HL-60 (cell line): ENCODE measurements at regions not wholly inside any gene's neighbourhood (a gene's known extent, or its start where the extent isn't known, plus 50 kb on each side); places are given as distances from the start of the nearest gene placed in this dataset.

ENCODE experiments used
- DNase-seq, 2 experiments: peaks; one replicate each; pipeline ENCODE4 v3.0.0-alpha.2; 2010 to 2020; ENCODE audit warnings: low read depth in 1 of 2, low spot score in 1 of 2
- H3K27ac ChIP-seq: fragments of 250-450 bp; sonication (Bioruptor Pico); replicated peaks from 2 replicates; pipeline ENCODE4 v1.5.1; 2020; ENCODE audit warnings: mild to moderate bottlenecking, moderate library complexity
- H3K27me3 ChIP-seq: fragments of 250-450 bp; sonication (Bioruptor Pico); 2 replicates; pipeline ENCODE4 v1.5.1; 2021; ENCODE audit warnings: mild to moderate bottlenecking, moderate library complexity; ENCODE audit not compliant: insufficient read depth, poor library complexity, severe bottlenecking
- H3K4me3 ChIP-seq: replicated peaks from 2 replicates; pipeline ENCODE4 v1.5.1; 2011; ENCODE audit warnings: mild to moderate bottlenecking, control low read depth, low read length; ENCODE audit not compliant: insufficient read depth
- GABPA ChIP-seq: IDR thresholded peaks from 2 replicates; pipeline ENCODE4 v1.6.1; 2012; ENCODE audit warnings: low read depth
- POLR2AphosphoS5 ChIP-seq: IDR thresholded peaks from 2 replicates; pipeline ENCODE4 v1.6.1; 2012; ENCODE audit warnings: low read depth
- SPI1 ChIP-seq: IDR thresholded peaks from 2 replicates; pipeline ENCODE4 v1.6.1; 2012; ENCODE audit warnings: low read depth, mild to moderate bottlenecking, borderline replicate concordance
- TF ChIP-seq, protein P1 (sequence below): IDR thresholded peaks from one replicate; pipeline ENCODE4 v1.5.1; 2011; ENCODE audit warnings: low read length, control low read depth, inconsistent platforms; ENCODE audit not compliant: insufficient read depth
- TF ChIP-seq, protein P2 (sequence below): IDR thresholded peaks from 2 replicates; pipeline ENCODE4 v1.6.1; 2012; ENCODE audit warnings: low read depth; ENCODE audit not compliant: insufficient replicate concordance

DNA sequence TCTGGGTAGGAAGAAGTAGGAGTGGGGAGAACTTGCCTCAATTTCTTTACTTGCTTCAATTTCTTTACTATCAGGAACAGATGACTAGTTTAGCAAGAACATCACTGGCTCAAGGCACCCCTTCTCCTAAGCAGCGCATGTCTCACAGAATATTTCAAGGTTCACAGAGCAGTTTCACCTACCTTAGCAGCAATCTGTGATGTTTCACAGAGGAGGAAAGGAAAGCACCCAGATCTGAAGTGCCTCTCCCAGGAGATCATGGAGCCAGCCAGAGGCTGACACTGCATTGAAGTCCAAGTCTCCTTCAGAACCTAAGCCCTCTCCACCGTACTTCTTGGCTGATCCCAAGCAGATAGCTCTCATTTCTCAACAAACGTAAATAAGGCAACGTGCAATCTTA is 118.7 kb upstream of the PCED1B start:
- no peak overlapping the region for H3K27ac ChIP-seq
- H3K27me3 ChIP-seq = no peaks in the 10 kb centered on the region
- no peak for DNase-seq
- H3K4me3 ChIP-seq = no peak overlapping the region
- no peak for TF ChIP-seq SPI1
- TF ChIP-seq POLR2AphosphoS5 = no peak
- TF ChIP-seq, protein P1, sequence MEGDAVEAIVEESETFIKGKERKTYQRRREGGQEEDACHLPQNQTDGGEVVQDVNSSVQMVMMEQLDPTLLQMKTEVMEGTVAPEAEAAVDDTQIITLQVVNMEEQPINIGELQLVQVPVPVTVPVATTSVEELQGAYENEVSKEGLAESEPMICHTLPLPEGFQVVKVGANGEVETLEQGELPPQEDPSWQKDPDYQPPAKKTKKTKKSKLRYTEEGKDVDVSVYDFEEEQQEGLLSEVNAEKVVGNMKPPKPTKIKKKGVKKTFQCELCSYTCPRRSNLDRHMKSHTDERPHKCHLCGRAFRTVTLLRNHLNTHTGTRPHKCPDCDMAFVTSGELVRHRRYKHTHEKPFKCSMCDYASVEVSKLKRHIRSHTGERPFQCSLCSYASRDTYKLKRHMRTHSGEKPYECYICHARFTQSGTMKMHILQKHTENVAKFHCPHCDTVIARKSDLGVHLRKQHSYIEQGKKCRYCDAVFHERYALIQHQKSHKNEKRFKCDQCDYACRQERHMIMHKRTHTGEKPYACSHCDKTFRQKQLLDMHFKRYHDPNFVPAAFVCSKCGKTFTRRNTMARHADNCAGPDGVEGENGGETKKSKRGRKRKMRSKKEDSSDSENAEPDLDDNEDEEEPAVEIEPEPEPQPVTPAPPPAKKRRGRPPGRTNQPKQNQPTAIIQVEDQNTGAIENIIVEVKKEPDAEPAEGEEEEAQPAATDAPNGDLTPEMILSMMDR = no peak
- TF ChIP-seq, protein P2, sequence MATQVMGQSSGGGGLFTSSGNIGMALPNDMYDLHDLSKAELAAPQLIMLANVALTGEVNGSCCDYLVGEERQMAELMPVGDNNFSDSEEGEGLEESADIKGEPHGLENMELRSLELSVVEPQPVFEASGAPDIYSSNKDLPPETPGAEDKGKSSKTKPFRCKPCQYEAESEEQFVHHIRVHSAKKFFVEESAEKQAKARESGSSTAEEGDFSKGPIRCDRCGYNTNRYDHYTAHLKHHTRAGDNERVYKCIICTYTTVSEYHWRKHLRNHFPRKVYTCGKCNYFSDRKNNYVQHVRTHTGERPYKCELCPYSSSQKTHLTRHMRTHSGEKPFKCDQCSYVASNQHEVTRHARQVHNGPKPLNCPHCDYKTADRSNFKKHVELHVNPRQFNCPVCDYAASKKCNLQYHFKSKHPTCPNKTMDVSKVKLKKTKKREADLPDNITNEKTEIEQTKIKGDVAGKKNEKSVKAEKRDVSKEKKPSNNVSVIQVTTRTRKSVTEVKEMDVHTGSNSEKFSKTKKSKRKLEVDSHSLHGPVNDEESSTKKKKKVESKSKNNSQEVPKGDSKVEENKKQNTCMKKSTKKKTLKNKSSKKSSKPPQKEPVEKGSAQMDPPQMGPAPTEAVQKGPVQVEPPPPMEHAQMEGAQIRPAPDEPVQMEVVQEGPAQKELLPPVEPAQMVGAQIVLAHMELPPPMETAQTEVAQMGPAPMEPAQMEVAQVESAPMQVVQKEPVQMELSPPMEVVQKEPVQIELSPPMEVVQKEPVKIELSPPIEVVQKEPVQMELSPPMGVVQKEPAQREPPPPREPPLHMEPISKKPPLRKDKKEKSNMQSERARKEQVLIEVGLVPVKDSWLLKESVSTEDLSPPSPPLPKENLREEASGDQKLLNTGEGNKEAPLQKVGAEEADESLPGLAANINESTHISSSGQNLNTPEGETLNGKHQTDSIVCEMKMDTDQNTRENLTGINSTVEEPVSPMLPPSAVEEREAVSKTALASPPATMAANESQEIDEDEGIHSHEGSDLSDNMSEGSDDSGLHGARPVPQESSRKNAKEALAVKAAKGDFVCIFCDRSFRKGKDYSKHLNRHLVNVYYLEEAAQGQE = no peak
- no peak for TF ChIP-seq GABPA

GRCh38 chr12:46963191-46963590 is 116.2 kb upstream of the PCED1B start:
- Histone ChIP-seq H3K27me3 (no peaks in the 10 kb centered on the region), H3K27ac (no peak overlapping the region), H3K4me3 (no peak overlapping the region)
- no peak for DNase-seq
- TF ChIP-seq, protein P1 = no peak
- TF ChIP-seq SPI1 = no peak

DNA sequence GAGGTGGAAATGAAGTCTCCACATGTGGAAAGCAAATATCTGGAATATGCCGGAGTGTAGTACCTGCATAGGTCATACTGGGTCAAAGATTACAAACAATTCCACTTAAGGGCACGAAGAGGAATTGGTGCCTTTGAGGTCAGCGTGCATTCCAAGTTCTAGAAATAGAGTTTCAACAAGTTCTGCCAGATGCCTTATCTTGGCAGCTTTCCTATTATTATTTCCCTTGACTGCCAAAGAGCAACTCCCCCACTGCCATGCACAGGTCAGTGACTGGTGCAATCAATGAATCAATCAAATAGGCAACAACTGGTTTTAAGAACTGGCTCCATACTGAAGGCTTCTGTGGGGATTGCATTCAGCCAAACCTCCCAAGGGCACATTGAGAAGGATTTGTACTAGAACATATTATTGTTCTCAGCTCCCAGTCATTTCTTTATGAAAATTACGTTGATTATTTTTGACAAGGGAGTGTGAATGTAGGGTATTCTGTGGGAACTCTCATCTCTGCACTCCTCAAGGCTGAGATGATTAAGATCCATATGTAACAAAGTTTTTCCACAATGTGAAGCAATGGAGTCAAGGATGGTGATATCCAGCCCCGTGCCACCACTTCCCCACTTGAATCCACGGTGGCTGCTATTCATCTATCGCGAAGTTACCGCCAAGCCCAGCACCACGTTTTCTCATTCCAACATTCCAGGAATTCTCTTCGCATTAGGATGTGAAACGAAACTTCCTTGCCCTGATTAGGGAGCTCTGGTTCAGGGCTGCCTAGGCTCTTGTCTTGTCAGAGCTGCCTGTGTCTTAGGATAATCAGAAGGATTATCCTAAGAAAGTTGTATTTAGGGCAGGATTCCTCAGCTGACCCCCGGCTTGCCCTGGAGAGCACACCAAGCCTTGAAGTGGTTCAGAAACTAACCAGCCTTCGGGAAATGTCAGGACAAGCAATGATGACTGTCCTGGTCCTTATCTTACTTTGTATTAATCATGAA is 115.1 kb upstream of the PCED1B start:
- no peak overlapping the region for H3K27ac ChIP-seq
- TF ChIP-seq, protein P1 = no peak
- TF ChIP-seq, protein P2 = no peak
- TF ChIP-seq SPI1 = no peak
- TF ChIP-seq POLR2AphosphoS5 = no peak
- TF ChIP-seq GABPA = no peak
- H3K4me3 ChIP-seq = no peak overlapping the region
- DNase-seq = no peak
- no peaks in the 10 kb centered on the region for H3K27me3 ChIP-seq
